Activated CD8-positive, alpha-beta T cell treated with anti-CD3 and anti-CD28 coated beads, Interleukin-2, amount 10 ng/mL, durations not matched to agents 7 days and 5 days (primary cell): ENCODE measurements at regions not wholly inside any gene's neighbourhood (a gene's known extent, or its start where the extent isn't known, plus 50 kb on each side); places are given as distances from the start of the nearest gene placed in this dataset.

Experiments
- ATAC-seq: fragments of 150-1000 bp; cut with Tn5 transposase; one replicate; pipeline ENCODE4 v1.10.0; 2021; ENCODE audit warnings: moderate library complexity
- CTCF ChIA-PET: fragments of 350-600 bp; sonication (Branson Sonifier 250); formaldehyde crosslinking; loops from one replicate; lab custom pipeline; 2021; ENCODE audit warnings: antibody characterized with exemption; lab: Charles Lee
- POLR2A ChIA-PET: fragments of 350-600 bp; sonication (Branson Sonifier 250); formaldehyde crosslinking; loops from one replicate; lab custom pipeline; 2021; ENCODE audit warnings: antibody characterized with exemption; lab: Charles Lee
- DNase-seq: peaks from one replicate; pipeline ENCODE4 v3.0.0-alpha.2; 2020
- H3K27ac Mint-ChIP-seq: one replicate; pipeline ENCODE4 v1.8.0; 2021; ENCODE audit warnings: mild to moderate bottlenecking, mixed read lengths
- H3K27me3 Mint-ChIP-seq: one replicate; pipeline ENCODE4 v1.8.0; 2021; ENCODE audit warnings: low read depth, mixed read lengths
- H3K36me3 Mint-ChIP-seq: one replicate; pipeline ENCODE4 v1.8.0; 2021; ENCODE audit warnings: low read depth, mixed read lengths
- H3K4me1 Mint-ChIP-seq: one replicate; pipeline ENCODE4 v1.8.0; 2021; ENCODE audit warnings: low read depth, mixed read lengths
- H3K4me3 Mint-ChIP-seq: one replicate; pipeline ENCODE4 v1.8.0; 2021; ENCODE audit warnings: mild to moderate bottlenecking, mixed read lengths
- H3K9me3 Mint-ChIP-seq: one replicate; pipeline ENCODE4 v1.8.0; 2022; ENCODE audit warnings: mixed read lengths; ENCODE audit not compliant: insufficient read depth

DNA sequence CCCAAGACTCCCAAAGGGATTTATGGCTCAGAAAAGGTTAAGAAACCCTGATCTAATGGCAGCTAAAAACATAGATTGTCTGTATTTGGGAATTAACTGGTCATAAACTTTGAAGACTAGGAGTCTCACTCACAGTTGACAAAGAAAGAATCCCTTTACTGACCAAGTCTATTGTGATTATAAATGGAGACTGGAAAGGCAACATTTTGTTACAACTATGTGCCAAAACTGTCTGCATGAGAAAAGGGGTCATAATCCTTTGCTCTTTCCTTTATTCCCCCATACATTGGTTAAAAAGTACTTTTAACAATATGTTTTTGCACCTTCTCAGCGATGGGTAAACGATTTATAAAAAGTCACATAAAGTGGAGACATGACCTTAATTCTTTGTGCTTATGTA lies 206.9 kb upstream of the MAP3K7 start:
- no peaks in the 10 kb centered on the region for H3K27me3 Mint-ChIP-seq
- no peak overlapping the region for H3K4me3 Mint-ChIP-seq
- no peaks in the 10 kb centered on the region for H3K36me3 Mint-ChIP-seq
- DNase-seq (no peak), ATAC-seq (no peak)
- H3K4me1 Mint-ChIP-seq = no peaks in the 10 kb centered on the region
- ChIA-PET CTCF (no interaction called here), POLR2A (no interaction called here)
- H3K9me3 Mint-ChIP-seq = no peaks in the 10 kb centered on the region
- H3K27ac Mint-ChIP-seq = no peak overlapping the region

DNA sequence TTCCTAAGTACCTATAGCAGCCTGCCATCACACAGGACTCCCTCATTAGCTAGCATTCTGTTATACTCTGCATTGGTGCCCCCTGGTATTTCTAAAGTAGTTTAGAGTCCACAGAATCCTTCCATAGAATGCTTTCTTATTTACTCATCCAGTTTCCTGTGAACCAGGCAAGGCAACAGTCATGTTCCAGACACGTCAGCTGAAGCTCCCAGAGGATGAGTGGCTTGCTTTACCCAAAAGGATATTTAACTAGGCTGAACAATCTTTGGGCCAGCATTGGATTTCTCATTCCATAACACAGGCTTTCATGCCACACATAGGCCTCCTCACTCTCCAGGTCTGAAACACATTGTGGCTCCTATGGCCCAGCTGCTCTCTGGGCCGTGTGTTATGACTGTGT lies 203.8 kb upstream of the MAP3K7 start:
- CTCF ChIA-PET = no interaction called here
- POLR2A ChIA-PET = no interaction called here
- Mint-ChIP-seq H3K4me1 (no peaks in the 10 kb centered on the region), H3K27ac (no peak overlapping the region), H3K9me3 (no peaks in the 10 kb centered on the region), H3K4me3 (no peak overlapping the region), H3K27me3 (no peaks in the 10 kb centered on the region), H3K36me3 (no peaks in the 10 kb centered on the region)
- DNase-seq (no peak), ATAC-seq (no peak)

DNA sequence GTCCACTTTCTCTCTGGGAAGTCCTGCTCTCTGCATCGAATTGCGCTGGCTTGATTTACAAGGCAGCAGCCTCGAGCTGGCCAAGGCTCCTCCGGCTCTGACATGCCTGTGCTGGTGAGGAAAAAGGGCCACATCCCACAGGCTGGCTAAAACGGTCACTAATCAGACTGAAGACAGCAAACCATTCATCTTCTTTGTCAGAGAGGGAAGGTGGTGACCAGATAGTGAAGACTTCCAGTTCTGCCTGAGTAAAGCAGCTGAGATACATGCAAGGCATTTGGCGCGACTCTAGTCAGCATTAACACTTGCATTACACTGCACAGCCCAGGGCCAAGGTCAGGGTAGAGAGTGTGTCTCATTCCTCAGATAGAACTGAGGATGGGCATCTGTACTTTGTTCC lies 203.2 kb upstream of the MAP3K7 start:
- POLR2A ChIA-PET = no interaction called here
- H3K27me3 Mint-ChIP-seq = no peaks in the 10 kb centered on the region

DNA sequence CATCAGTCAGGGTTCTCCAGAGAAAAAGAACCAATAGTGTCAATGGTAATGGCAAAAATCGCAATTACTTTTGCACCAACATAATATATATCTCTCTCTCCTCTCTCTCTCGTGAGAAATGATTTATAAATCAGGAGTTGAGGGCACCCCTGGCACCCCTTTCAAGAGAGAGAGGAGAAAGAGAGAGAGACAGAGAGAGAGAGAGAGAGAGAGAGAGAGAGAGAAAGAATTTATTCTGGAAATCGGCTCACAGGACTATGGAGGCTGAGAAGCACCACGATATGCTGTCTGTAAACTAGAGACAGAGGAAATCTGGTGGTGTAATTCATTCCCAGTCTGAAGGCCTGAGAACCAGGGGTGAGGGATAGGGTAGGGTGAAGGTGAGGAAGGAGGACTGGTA lies 201.9 kb upstream of the MAP3K7 start:
- POLR2A ChIA-PET = no interaction called here
- Mint-ChIP-seq H3K4me3 (no peak overlapping the region), H3K27me3 (no peaks in the 10 kb centered on the region), H3K36me3 (no peaks in the 10 kb centered on the region), H3K9me3 (no peaks in the 10 kb centered on the region), H3K27ac (no peak overlapping the region), H3K4me1 (no peaks in the 10 kb centered on the region)
- ATAC-seq = no peak
- DNase-seq = no peak
- CTCF ChIA-PET = no interaction called here

More for the DNA sequence above, 203.2 kb upstream of the MAP3K7 start:
- CTCF ChIA-PET = no interaction called here
- Mint-ChIP-seq H3K4me3 (no peak overlapping the region), H3K36me3 (no peaks in the 10 kb centered on the region), H3K9me3 (no peaks in the 10 kb centered on the region), H3K4me1 (no peaks in the 10 kb centered on the region), H3K27ac (no peak overlapping the region)
- DNase-seq = no peak
- ATAC-seq = no peak

DNA sequence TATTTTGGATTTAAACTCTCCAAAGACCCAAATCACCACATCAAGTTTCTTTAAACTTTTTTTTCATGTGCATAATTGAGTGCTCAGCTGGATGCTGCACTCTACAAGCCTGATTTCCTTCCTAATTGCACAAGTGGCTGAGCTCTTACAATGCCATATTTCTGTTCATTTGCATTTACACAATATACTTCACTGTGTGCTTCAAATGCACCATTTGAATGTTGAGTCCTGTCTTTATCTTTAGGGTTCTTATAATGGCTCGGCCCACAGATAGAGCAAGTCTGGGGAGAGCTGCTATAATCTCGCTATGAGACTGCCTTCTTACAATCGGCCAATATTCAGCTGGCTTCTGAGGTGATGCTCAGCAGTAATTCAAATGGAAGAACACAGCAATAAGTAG lies 200.6 kb upstream of the MAP3K7 start:
- no peak for DNase-seq
- no peak overlapping the region for H3K27ac Mint-ChIP-seq

DNA sequence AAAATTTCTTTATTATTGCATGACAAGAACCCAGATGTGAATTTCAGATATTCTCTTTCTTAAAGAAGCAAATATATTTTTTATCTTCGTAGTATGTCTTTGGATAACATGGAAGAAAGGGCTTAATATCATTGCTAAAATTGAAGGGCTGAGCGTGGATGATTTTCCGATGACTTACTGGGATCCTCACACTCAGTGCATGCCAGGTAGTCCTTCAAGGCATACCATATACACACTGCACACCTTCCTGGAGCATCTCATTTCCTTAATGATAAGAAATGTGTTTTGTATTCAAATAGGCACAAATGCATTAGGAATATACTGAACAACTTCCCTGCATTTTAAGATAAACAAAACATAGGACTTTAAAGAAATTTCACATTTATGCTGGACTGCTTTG lies 193.9 kb upstream of the MAP3K7 start:
- CTCF ChIA-PET = no interaction called here
- POLR2A ChIA-PET = no interaction called here
- ATAC-seq (no peak), DNase-seq (no peak)
- H3K27ac Mint-ChIP-seq = no peak overlapping the region
- no peaks in the 10 kb centered on the region for H3K4me1 Mint-ChIP-seq
- H3K9me3 Mint-ChIP-seq = no peaks in the 10 kb centered on the region
- no peaks in the 10 kb centered on the region for H3K36me3 Mint-ChIP-seq
- peaks cover 5% of the 10 kb centered on the region for H3K27me3 Mint-ChIP-seq
- no peak overlapping the region for H3K4me3 Mint-ChIP-seq

More for the DNA sequence above, 200.6 kb upstream of the MAP3K7 start:
- Mint-ChIP-seq H3K4me1 (no peaks in the 10 kb centered on the region), H3K27me3 (peaks cover 3% of the 10 kb centered on the region), H3K4me3 (no peak overlapping the region), H3K9me3 (no peaks in the 10 kb centered on the region), H3K36me3 (no peaks in the 10 kb centered on the region)
- ATAC-seq = no peak
- ChIA-PET POLR2A (no interaction called here), CTCF (no interaction called here)

DNA sequence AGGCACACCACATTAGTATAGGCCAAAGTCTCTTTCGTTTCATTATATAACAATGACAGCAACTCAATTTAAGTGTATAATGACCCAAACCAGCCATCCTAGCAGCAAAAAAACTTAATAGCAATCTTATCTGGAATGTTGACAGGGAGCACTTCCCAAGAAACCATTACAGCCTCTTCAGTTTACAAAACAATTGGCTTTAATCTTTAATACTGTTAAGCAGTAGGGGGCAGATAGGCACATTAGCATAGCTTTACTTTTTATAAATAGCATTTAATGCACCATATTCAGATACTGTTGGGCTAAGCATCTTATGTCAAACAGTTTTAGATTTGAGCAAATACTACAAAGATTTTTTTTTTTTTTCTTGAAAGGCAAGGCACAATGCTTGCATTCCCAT lies 193.3 kb upstream of the MAP3K7 start:
- Mint-ChIP-seq H3K27ac (no peak overlapping the region), H3K4me3 (no peak overlapping the region), H3K9me3 (no peaks in the 10 kb centered on the region), H3K36me3 (no peaks in the 10 kb centered on the region), H3K4me1 (no peaks in the 10 kb centered on the region), H3K27me3 (peaks cover 5% of the 10 kb centered on the region)
- CTCF ChIA-PET = no interaction called here
- ATAC-seq (no peak), DNase-seq (no peak)
- POLR2A ChIA-PET = no interaction called here

DNA sequence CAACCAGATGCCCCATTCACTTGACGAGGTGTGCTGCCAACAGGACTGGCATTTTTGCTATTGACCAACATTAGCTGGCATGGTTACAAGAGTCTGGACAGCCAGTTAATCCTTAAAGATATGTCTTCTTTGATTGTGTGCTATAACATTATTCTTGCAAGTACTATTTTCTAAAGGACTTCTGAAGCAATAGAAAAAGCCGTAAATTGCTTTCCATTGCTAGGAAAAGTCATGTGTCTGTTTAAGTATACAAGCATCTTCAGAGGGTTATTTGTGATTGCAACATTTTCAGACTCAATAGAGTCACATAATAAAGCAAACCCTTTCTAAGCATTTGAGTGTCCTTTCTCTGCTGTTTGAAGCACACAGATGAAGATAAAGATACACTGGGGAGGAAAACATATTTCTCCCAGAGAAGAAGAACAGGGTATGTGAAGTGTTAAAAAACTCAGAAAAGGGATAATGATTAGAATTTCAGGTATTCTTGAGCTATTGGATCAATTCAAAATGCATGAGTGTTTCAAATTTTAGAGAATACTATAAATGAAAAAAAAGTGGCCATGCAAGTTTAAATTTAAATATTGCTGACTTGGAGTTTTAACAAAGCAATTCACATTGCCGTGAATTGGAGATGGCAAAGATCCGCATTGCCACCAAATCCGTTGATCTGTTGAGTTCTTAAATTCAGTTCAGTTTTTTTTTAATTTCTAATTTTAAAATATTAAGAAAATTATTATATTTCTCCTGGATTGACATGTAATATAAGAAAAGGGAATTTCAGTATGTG lies 191.7 kb upstream of the MAP3K7 start:
- Mint-ChIP-seq H3K36me3 (no peaks in the 10 kb centered on the region), H3K27me3 (peaks cover 5% of the 10 kb centered on the region), H3K4me3 (no peak overlapping the region), H3K9me3 (no peaks in the 10 kb centered on the region), H3K4me1 (no peaks in the 10 kb centered on the region), H3K27ac (no peak overlapping the region)
- ChIA-PET CTCF (no interaction called here), POLR2A (no interaction called here)
- no peak for ATAC-seq
- DNase-seq = no peak

DNA sequence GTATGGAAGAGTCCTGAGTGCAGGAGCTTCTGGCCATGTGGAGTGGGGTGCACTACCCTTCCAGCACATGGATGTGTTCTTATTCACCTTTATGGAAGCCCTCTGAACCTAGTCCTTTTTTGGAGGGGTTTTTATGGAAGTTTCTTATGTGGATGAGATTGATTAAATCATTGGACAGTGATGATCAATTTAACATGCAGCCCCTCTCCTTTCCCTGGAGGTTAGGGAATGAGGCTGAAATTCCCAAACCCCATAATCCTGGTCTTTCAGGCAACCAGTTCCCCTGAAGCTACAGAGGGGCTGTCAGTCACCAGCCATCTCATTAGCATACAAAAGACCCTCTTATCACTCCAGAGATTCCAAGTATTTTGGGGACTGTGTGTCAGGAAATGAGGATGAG lies 183.9 kb upstream of the MAP3K7 start:
- Mint-ChIP-seq H3K9me3 (no peaks in the 10 kb centered on the region), H3K36me3 (no peaks in the 10 kb centered on the region), H3K27me3 (peaks cover 2% of the 10 kb centered on the region), H3K27ac (no peak overlapping the region), H3K4me3 (no peak overlapping the region), H3K4me1 (no peaks in the 10 kb centered on the region)
- DNase-seq (no peak), ATAC-seq (no peak)
- ChIA-PET POLR2A (no interaction called here), CTCF (no interaction called here)

DNA sequence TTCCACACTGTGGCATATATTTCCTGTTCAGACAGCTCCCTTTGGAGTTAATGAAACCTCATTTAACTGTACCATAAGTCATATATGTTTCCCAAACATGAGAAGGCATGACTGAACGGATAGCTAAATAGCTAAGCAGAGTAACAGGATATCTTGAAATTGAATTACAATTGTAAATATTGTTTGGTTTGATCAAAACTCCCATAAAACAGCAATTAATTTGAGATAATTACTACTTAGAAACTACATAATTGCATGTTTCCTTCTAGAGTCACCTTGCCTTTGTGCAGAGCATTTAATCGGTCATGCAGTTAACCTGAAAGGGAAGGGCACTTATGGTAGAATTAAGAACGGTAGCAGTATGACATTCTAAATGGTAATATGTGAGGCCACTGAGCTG lies 179.0 kb upstream of the MAP3K7 start:
- H3K4me1 Mint-ChIP-seq = no peaks in the 10 kb centered on the region
- no peaks in the 10 kb centered on the region for H3K36me3 Mint-ChIP-seq
- ATAC-seq (no peak), DNase-seq (no peak)
- ChIA-PET CTCF (no interaction called here), POLR2A (no interaction called here)
- no peak overlapping the region for H3K27ac Mint-ChIP-seq
- no peak overlapping the region for H3K4me3 Mint-ChIP-seq
- peaks cover 5% of the 10 kb centered on the region for H3K27me3 Mint-ChIP-seq
- H3K9me3 Mint-ChIP-seq = no peaks in the 10 kb centered on the region

DNA sequence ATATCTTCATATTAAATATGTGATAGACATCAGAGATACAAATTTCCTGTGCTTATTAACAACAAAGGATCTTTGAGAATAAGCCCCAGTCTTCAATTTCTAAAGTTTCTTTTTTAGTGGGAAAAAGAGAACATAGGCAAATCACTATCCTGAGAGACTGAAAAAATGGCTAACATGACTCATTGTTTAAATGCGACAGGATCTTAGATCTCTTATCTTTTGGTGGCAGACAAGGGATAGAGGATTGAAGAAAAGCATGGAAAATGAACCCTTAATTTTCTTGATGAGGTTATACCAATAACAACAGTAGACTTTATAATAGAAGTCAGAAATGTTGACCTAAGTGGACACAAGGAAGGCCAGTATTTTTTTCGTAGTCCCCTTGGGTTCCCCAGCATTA lies 178.6 kb upstream of the MAP3K7 start:
- H3K27me3 Mint-ChIP-seq = peaks cover 5% of the 10 kb centered on the region
- no peak for DNase-seq
- ATAC-seq = no peak
- ChIA-PET CTCF (no interaction called here), POLR2A (no interaction called here)
- no peaks in the 10 kb centered on the region for H3K4me1 Mint-ChIP-seq
- no peak overlapping the region for H3K4me3 Mint-ChIP-seq
- H3K27ac Mint-ChIP-seq = no peak overlapping the region
- H3K9me3 Mint-ChIP-seq = no peaks in the 10 kb centered on the region
- no peaks in the 10 kb centered on the region for H3K36me3 Mint-ChIP-seq

DNA sequence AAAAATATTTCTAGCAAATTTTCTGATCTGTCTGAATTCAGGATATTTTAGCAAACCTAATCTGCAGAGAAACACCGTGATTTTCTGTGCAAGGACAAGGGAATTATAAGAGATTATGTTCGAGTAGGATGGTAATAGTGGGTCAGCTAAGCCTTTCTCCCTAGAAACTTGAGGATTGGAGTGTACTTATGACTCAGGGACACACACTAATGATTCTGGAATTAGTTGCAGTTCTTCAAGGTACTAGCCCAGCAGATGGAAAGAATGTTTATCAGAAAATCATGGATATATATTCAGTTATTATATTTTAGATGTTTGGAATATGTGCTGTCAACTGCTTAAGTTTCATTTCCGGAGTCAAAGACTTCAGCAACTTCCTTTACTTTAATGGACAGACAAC lies 177.1 kb upstream of the MAP3K7 start:
- no peak for ATAC-seq

DNA sequence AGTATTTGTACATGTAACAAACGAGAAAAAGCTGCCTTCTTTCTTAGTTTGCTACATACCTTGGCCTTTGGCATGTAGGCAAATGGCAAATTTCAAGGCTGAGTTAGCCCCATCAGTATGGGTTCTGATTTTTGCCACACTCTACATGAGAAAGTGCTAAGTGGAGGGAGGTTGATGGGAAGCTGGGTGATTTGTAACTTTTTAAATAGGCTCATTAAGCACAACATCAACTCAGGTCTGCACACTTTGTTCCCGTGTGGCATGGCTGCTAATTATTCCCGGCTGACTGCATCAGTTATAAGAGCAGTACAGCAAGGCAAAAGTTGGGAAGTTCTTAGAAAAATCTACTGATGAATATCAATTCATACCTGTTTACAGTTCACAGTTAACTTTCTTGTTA lies 172.8 kb upstream of the MAP3K7 start:
- no peaks in the 10 kb centered on the region for H3K9me3 Mint-ChIP-seq
- no peak for DNase-seq
- H3K27ac Mint-ChIP-seq = no peak overlapping the region
- no peaks in the 10 kb centered on the region for H3K4me1 Mint-ChIP-seq
- ChIA-PET POLR2A (no interaction called here), CTCF (no interaction called here)
- H3K4me3 Mint-ChIP-seq = no peak overlapping the region
- peaks cover 2% of the 10 kb centered on the region for H3K27me3 Mint-ChIP-seq
- H3K36me3 Mint-ChIP-seq = no peaks in the 10 kb centered on the region
- ATAC-seq = no peak

More for the DNA sequence above, 177.1 kb upstream of the MAP3K7 start:
- Mint-ChIP-seq H3K4me1 (no peaks in the 10 kb centered on the region), H3K27ac (no peak overlapping the region), H3K36me3 (no peaks in the 10 kb centered on the region), H3K4me3 (no peak overlapping the region), H3K9me3 (no peaks in the 10 kb centered on the region), H3K27me3 (peaks cover 3% of the 10 kb centered on the region)
- ChIA-PET CTCF (no interaction called here), POLR2A (no interaction called here)
- DNase-seq = no peak
